ENCODE measurements at regions not wholly inside any gene's neighbourhood (a gene's known extent, or its start where the extent isn't known, plus 50 kb on each side); places are given as distances from the start of the nearest gene placed in this dataset.
"Not testable (repeated sequence)": the region's sequence is repeated elsewhere in the genome, so short reads cannot be mapped to it uniquely, and the experiment has no call there.

DNA sequence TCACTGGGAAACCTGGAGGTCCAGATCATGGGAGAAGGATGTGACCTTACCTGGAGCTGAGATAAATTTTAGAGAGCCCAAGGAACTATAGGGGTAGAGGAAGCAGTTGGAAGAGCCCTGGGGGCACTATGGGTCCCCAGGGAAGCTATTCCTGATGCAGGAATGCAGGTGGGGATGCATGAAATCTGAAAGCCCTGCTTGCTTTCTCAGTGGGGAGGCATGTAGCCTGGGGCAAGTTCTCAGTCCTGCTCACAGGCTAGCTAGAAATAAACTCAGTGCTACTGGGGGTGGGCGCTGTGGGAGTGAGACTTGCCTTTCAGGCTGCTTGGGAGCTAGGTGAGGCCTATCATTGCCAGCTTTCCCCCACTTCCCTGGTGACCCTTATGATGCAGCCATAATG, 499.7 kb downstream of the PTH2R start:
- Histone ChIP-seq H3K36me3 (ENCODE audit: low read depth, missing control alignments) (no peaks in the 10 kb centered on the region), H3K4me1 (no peaks in the 10 kb centered on the region), H3K27me3 (no peaks in the 10 kb centered on the region), H3K9me3 (no peaks in the 10 kb centered on the region), H3K27ac (no peak overlapping the region), H3K4me3 (no peak overlapping the region)
- no peak for DNase-seq
- TF ChIP-seq POLR2A (IDR thresholded peaks at IDR 0.05) = no peak
- TF ChIP-seq, protein P1, sequence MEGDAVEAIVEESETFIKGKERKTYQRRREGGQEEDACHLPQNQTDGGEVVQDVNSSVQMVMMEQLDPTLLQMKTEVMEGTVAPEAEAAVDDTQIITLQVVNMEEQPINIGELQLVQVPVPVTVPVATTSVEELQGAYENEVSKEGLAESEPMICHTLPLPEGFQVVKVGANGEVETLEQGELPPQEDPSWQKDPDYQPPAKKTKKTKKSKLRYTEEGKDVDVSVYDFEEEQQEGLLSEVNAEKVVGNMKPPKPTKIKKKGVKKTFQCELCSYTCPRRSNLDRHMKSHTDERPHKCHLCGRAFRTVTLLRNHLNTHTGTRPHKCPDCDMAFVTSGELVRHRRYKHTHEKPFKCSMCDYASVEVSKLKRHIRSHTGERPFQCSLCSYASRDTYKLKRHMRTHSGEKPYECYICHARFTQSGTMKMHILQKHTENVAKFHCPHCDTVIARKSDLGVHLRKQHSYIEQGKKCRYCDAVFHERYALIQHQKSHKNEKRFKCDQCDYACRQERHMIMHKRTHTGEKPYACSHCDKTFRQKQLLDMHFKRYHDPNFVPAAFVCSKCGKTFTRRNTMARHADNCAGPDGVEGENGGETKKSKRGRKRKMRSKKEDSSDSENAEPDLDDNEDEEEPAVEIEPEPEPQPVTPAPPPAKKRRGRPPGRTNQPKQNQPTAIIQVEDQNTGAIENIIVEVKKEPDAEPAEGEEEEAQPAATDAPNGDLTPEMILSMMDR (IDR thresholded peaks at IDR 0.05) = no peak
- intact Hi-C loops (cut with DNase I; ENCODE audit: low total_unique reads) = no loop called here
- WGBS, 2 donors = 93% methylated on average over 1 of the region's 1 CpG; no CpG with 5 or more reads in 1 of the 2 donors

DNA sequence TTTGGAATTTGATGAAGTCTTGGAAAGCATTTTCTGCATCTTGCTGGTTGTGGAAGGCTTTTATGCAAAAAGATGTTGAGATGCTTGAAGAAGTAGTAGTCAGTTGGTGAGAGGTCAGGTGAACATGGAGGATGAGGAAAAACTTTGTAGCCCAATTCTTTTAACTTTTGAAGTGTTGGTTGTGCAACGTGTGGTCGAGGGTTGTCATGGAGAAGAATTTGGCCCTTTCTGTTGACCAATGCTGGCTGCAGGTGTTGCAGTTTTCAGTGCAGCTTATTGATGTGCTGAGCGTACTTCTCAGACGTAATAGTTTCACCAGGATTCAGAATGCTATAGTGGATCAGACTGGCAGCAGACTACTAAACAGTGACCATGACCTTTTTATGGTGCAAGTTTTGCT, 508.4 kb upstream of the MAP2 start:
- 71 to 82% methylated on average over 4 of the region's 4 CpGs for WGBS, 2 donors
- no peaks in the 10 kb centered on the region for H3K4me1 ChIP-seq
- H3K27ac ChIP-seq = no peak overlapping the region
- no peaks in the 10 kb centered on the region for H3K27me3 ChIP-seq
- no peaks in the 10 kb centered on the region for H3K36me3 ChIP-seq (ENCODE audit: low read depth, missing control alignments)
- no peak overlapping the region for H3K4me3 ChIP-seq
- no peaks in the 10 kb centered on the region for H3K9me3 ChIP-seq
- TF ChIP-seq, protein P1 (IDR thresholded peaks at IDR 0.05) = no peak
- TF ChIP-seq POLR2A (IDR thresholded peaks at IDR 0.05) = no peak
- intact Hi-C loops (cut with DNase I; ENCODE audit: low total_unique reads) = no loop called here
- DNase-seq = no peak

DNA sequence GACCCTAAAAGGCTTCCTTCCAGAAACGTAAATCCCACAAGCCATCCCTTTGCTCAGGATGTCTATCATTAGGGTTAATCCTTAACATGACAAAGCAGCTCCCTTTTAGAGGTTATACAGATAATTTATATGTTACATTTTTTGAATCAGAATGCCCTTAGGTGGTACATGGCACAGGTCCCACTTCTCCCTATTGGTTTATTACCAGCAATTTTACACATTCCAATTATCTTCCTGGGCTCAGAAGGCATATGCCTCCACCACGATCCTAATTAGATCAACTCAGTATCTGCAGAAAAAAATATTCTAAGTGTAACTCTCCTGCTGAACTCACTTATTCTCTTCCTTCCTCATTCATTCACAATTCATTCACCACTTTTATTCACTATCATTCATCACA, 507.0 kb upstream of the MAP2 start:
- no peak overlapping the region for H3K27ac ChIP-seq
- intact Hi-C loops (cut with DNase I; ENCODE audit: low total_unique reads) = no loop called here
- no peak for DNase-seq
- WGBS, 2 donors = 37 to 49% methylated on average over 2 of the region's 2 CpGs
- no peaks in the 10 kb centered on the region for H3K27me3 ChIP-seq
- no peaks in the 10 kb centered on the region for H3K4me1 ChIP-seq
- TF ChIP-seq, protein P1 (IDR thresholded peaks at IDR 0.05) = no peak
- TF ChIP-seq POLR2A (IDR thresholded peaks at IDR 0.05) = no peak
- H3K9me3 ChIP-seq = no peaks in the 10 kb centered on the region
- H3K4me3 ChIP-seq = no peak overlapping the region
- H3K36me3 ChIP-seq (ENCODE audit: low read depth, missing control alignments) = no peaks in the 10 kb centered on the region

DNA sequence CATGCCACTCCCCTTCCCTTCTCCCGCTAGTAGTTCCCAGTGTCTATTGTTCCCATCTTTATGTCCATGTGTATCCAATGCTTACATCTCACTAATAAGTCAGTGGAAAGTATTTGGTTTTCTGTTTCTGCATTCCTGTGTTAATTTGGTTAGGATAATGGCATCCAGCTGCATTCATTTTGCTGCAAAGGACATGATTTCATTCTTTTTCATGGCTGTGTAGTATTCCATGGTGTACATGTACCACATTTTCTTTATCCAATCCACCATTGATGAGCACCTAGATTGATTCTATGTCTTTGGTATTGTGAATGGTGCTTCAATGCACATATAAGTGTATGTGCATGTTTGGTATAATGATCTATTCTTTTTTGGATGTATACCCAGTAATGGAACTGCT, 502.5 kb upstream of the MAP2 start:
- DNase-seq; intact Hi-C loops (cut with DNase I; ENCODE audit: low total_unique reads); H3K4me3 ChIP-seq; H3K9me3 ChIP-seq; H3K27me3 ChIP-seq; H3K36me3 ChIP-seq (ENCODE audit: low read depth, missing control alignments); H3K4me1 ChIP-seq; H3K27ac ChIP-seq: not testable (repeated sequence)
- 97 to 100% methylated on average over 1 of the region's 1 CpG for WGBS, 2 donors

DNA sequence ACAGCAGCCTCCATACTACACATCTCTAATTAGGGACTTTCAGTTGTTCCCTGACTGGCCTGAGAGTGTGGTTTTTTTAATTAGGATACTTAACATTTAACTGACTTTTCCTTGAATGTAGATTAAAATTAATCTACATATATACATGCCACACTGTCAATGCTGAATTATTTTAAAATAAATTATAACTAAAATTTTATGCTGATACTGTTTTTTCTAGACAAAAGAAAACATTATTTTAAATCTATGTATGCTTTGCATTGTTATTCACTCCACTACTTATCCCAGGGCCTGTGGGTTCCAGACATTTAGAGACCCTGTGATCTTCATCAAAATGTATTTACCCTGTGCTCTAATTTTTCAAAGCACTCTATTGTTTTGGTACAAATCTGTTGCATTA, 496.0 kb upstream of the MAP2 start:
- no peaks in the 10 kb centered on the region for H3K9me3 ChIP-seq
- H3K36me3 ChIP-seq (ENCODE audit: low read depth, missing control alignments) = no peaks in the 10 kb centered on the region
- no peaks in the 10 kb centered on the region for H3K4me1 ChIP-seq
- H3K4me3 ChIP-seq = no peak overlapping the region
- no peak overlapping the region for H3K27ac ChIP-seq
- no peak for DNase-seq
- TF ChIP-seq, protein P1 (IDR thresholded peaks at IDR 0.05) = no peak
- no peak for TF ChIP-seq POLR2A (IDR thresholded peaks at IDR 0.05)
- intact Hi-C loops (cut with DNase I; ENCODE audit: low total_unique reads) = no loop called here
- H3K27me3 ChIP-seq = no peaks in the 10 kb centered on the region
